GM18526 (cell line): ENCODE measurements at regions not wholly inside any gene's neighbourhood (a gene's known extent, or its start where the extent isn't known, plus 50 kb on each side); places are given as distances from the start of the nearest gene placed in this dataset.

ENCODE experiments used
- POLR2A ChIP-seq: IDR thresholded peaks from 3 replicates; pipeline ENCODE4 v1.6.1; 2011; ENCODE audit not compliant: insufficient read length; ENCODE audit errors: extremely low read depth

GRCh38 chr3:159726231-159726964, 262.2 kb upstream of the IL12A start:
- TF ChIP-seq POLR2A: no peak

- no peak for TF ChIP-seq POLR2A
These were observed 261.1 kb upstream of the IL12A start for GRCh38 chr3:159727506-159727905.

GRCh38 chr3:159731254-159731653, 257.4 kb upstream of the IL12A start:
- no peak for TF ChIP-seq POLR2A

- TF ChIP-seq POLR2A: no peak
These were observed 256.2 kb upstream of the IL12A start for GRCh38 chr3:159732172-159733111.

- TF ChIP-seq POLR2A: no peak
These were observed 255.3 kb upstream of the IL12A start for GRCh38 chr3:159733194-159733860.

- no peak for TF ChIP-seq POLR2A
These were observed 254.0 kb upstream of the IL12A start for GRCh38 chr3:159734681-159735080.

GRCh38 chr3:159739166-159739565, 249.5 kb upstream of the IL12A start:
- no peak for TF ChIP-seq POLR2A

- no peak for TF ChIP-seq POLR2A
These were observed 248.7 kb upstream of the IL12A start for GRCh38 chr3:159739969-159740368.

- TF ChIP-seq POLR2A: no peak
These were observed 247.4 kb upstream of the IL12A start for GRCh38 chr3:159741281-159741680.

GRCh38 chr3:159748425-159748824, 240.2 kb upstream of the IL12A start:
- no peak for TF ChIP-seq POLR2A

GRCh38 chr3:159749406-159749805, 239.2 kb upstream of the IL12A start:
- no peak for TF ChIP-seq POLR2A

GRCh38 chr3:159751146-159751545, 237.5 kb upstream of the IL12A start:
- TF ChIP-seq POLR2A: no peak

- no peak for TF ChIP-seq POLR2A
These were observed 236.9 kb upstream of the IL12A start for GRCh38 chr3:159751752-159752151.

GRCh38 chr3:159757341-159758060, 231.1 kb upstream of the IL12A start:
- TF ChIP-seq POLR2A: no peak

GRCh38 chr3:159760046-159760445, 228.6 kb upstream of the IL12A start:
- no peak for TF ChIP-seq POLR2A
